ENCODE measurements at regions not wholly inside any gene's neighbourhood (a gene's known extent, or its start where the extent isn't known, plus 50 kb on each side); places are given as distances from the start of the nearest gene placed in this dataset.
"Not testable (repeated sequence)": the region's sequence is repeated elsewhere in the genome, so short reads cannot be mapped to it uniquely, and the experiment has no call there.

DNA sequence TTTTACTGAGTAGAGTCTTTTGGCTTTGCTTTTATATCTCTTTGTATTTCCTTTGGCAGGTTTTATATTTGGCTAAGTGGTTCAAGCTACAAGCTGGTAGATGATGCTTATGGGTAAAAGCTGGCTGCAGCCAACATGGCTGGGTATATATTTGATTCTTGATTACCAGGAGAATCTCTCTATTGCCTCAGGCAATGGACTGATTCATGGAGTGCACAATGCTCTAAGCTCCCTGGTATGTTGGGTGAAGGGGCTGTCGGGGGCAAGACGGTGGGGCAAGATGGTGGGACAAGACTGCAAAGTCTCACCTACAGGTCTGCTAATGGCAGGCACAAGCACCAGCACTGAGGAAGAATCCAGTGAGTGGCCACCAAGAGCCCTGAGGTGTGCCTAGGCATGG, 366.6 kb downstream of the DMAC1 start:
- no peaks in the 10 kb centered on the region for H3K4me1 ChIP-seq
- H3K4me3 ChIP-seq: no peak overlapping the region
- DNase-seq: no peak
- TF ChIP-seq, protein P1, sequence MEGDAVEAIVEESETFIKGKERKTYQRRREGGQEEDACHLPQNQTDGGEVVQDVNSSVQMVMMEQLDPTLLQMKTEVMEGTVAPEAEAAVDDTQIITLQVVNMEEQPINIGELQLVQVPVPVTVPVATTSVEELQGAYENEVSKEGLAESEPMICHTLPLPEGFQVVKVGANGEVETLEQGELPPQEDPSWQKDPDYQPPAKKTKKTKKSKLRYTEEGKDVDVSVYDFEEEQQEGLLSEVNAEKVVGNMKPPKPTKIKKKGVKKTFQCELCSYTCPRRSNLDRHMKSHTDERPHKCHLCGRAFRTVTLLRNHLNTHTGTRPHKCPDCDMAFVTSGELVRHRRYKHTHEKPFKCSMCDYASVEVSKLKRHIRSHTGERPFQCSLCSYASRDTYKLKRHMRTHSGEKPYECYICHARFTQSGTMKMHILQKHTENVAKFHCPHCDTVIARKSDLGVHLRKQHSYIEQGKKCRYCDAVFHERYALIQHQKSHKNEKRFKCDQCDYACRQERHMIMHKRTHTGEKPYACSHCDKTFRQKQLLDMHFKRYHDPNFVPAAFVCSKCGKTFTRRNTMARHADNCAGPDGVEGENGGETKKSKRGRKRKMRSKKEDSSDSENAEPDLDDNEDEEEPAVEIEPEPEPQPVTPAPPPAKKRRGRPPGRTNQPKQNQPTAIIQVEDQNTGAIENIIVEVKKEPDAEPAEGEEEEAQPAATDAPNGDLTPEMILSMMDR (IDR thresholded peaks at IDR 0.05): no peak
- no peaks in the 10 kb centered on the region for H3K27me3 ChIP-seq
- no peak overlapping the region for H3K27ac ChIP-seq
- H3K9me3 ChIP-seq: peaks cover 0 to 33% of the 10 kb centered on the region in 2 donors
- intact Hi-C loops (cut with DNase I): no loop called here
- no peaks in the 10 kb centered on the region for H3K36me3 ChIP-seq
- ATAC-seq: no peak

DNA sequence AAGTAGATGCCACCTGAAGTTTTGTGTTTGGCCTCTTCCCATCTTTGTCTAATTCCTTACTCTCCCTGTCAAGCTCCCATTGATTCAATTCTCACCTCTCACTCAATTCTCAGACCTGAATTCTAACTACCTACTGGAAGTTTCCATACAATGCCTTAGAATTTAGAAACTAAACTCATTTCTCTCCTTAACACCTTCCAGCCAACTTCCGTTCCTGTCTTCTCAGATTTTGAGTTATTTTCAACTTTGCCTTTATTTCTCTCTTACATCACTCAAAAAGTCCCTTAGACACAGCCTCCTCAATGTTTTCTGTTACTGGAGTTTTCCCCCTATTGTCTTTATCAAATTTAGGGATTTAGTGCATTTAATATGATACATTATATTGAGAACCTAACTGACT, 382.2 kb downstream of the DMAC1 start:
- H3K4me1 ChIP-seq; DNase-seq; H3K9me3 ChIP-seq; H3K27me3 ChIP-seq; ATAC-seq; H3K36me3 ChIP-seq; H3K4me3 ChIP-seq; H3K27ac ChIP-seq; intact Hi-C loops (cut with DNase I): not testable (repeated sequence)

DNA sequence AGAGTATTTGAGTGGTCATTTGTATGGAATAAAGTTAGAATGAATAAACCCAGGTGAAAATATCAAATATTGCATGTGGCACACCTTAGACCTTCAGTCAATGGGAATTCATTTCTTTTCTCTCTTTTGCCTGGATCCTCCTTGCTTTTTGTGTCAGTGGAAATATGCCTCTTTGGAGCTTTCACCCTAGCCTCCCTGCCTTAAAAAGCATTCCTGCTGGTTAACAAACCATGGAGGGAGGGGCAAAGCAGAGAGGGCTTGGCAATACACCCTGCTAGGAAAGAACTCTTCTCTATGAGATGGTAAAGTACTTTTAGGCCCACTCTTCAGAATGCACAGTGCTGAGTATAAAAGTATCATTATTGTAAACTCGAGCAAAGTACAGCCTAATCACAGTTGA, 383.7 kb downstream of the DMAC1 start:
- peaks cover 0 to 4% of the 10 kb centered on the region in 2 donors for H3K9me3 ChIP-seq
- H3K4me3 ChIP-seq: no peak overlapping the region
- no peaks in the 10 kb centered on the region for H3K27me3 ChIP-seq
- DNase-seq: no peak
- intact Hi-C loops (cut with DNase I): no loop called here
- H3K27ac ChIP-seq: no peak overlapping the region
- no peaks in the 10 kb centered on the region for H3K4me1 ChIP-seq
- ATAC-seq: no peak
- H3K36me3 ChIP-seq: no peaks in the 10 kb centered on the region
- TF ChIP-seq, protein P1 (IDR thresholded peaks at IDR 0.05): no peak

DNA sequence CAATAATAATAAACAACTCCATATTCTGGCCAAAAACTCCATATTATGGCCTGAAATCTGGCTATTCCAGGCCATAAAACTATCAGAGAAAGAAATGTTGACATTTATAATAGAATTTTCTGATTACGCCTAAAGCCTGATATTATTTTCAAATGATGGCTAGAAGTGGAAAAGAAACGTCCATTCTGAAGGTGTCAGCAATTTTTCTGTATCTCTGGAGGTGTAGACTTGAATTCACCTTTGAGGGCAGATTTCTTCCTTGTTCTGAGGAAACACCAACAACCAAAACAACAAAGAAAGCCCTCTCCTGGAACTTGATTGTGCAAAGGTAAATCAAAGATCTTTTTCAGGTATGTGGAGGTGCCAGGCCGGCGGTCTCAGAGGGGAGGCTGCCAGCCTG, 390.7 kb downstream of the DMAC1 start:
- intact Hi-C loops (cut with DNase I): no loop called here
- no peak overlapping the region for H3K27ac ChIP-seq
- TF ChIP-seq, protein P1 (IDR thresholded peaks at IDR 0.05): no peak
- no peak for DNase-seq
- H3K4me3 ChIP-seq: no peak overlapping the region
- no peak for ATAC-seq
- H3K27me3 ChIP-seq: no peaks in the 10 kb centered on the region
- no peaks in the 10 kb centered on the region for H3K36me3 ChIP-seq
- no peaks in the 10 kb centered on the region for H3K4me1 ChIP-seq
- no peaks in the 10 kb centered on the region for H3K9me3 ChIP-seq

DNA sequence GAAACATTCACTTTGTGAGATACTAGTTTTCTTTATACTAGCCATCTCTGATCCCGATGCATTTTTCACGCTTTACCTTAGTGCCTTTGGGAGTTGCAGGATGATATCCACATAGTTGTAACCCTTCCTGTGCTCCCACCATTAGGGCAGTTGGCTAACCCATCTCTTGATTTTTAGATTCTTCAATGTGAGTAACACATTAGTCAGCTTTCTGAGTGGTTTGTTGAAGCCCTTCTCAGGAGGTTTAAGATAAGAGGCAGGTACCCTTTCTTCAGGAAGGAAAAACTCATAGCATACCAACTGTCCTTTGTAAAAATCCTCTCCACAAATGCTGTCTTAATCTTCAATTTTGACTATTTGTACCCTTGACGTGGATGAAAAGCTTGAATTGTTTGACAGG, 392.3 kb downstream of the DMAC1 start:
- H3K4me3 ChIP-seq: no peak overlapping the region
- peaks cover 0 to 4% of the 10 kb centered on the region in 2 donors for H3K4me1 ChIP-seq
- ATAC-seq: no peak
- DNase-seq: no peak
- H3K27ac ChIP-seq: no peak overlapping the region
- H3K36me3 ChIP-seq: no peaks in the 10 kb centered on the region
- no peaks in the 10 kb centered on the region for H3K9me3 ChIP-seq
- no peaks in the 10 kb centered on the region for H3K27me3 ChIP-seq
- intact Hi-C loops (cut with DNase I): no loop called here
- TF ChIP-seq, protein P1 (IDR thresholded peaks at IDR 0.05): no peak

DNA sequence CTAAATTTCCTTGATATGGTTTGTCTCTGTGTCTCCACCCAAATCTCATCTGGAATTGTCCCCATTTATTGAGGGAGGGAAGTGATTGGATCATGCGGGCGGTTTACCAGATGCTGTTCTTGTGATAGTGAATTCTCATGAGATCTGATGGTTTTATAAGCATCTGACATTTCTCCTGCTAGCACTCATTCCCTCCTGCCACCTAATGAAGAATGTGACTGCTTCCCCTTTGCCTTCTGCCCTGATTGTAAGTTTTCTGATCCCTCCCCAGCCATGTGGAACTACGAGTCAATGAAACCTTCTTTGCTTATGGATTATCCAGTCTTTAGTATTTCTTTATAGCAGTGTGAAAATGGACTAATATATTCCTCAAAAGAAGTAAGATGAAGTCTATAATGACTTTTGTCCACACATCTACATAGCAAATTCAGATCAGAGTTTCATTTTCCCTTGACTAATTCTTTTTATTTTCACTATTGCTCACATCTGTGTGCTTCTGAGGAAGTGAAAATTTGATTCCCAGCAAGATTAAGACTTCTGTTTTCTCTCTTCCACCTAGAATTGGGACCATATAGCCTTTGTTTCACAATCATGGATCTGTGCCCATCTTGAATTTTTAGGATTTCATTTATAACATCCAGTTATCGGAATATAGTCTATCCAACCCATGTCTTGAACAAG, 393.5 kb downstream of the DMAC1 start:
- Histone ChIP-seq H3K27me3 (no peaks in the 10 kb centered on the region), H3K4me3 (no peak overlapping the region), H3K27ac (no peak overlapping the region), H3K36me3 (no peaks in the 10 kb centered on the region), H3K4me1 (peaks cover 0 to 4% of the 10 kb centered on the region in 2 donors), H3K9me3 (no peaks in the 10 kb centered on the region)
- TF ChIP-seq, protein P1 (IDR thresholded peaks at IDR 0.05): no peak
- no peak for ATAC-seq
- no peak for DNase-seq
- intact Hi-C loops (cut with DNase I): no loop called here

All from left lung (tissue), 4 donors.